ENCODE measurements at regions not wholly inside any gene's neighbourhood (a gene's known extent, or its start where the extent isn't known, plus 50 kb on each side); places are given as distances from the start of the nearest gene placed in this dataset.

GRCh38 chrX:43456063-43456462, 200.0 kb upstream of the MAOA start:
- H3K27ac ChIP-seq: no peak overlapping the region
- H3K4me3 ChIP-seq (ENCODE audit: low read depth, low read length): no peak overlapping the region
- TF ChIP-seq CTCF (IDR thresholded peaks at IDR 0.05; ENCODE audit: low read depth, low read length, missing control alignments): no peak
- H3K36me3 ChIP-seq (replicated peaks): no peaks in the 10 kb centered on the region
- H3K27me3 ChIP-seq (replicated peaks): no peaks in the 10 kb centered on the region
- no peak for DNase-seq
- in situ Hi-C loops (cut with HindIII; ENCODE audit: low pct_ligation_motif_present, low sequenced_read_pairs): no loop called here

GRCh38 chrX:43456906-43457305, 199.2 kb upstream of the MAOA start:
- no peak for DNase-seq
- in situ Hi-C loops (cut with HindIII; ENCODE audit: low pct_ligation_motif_present, low sequenced_read_pairs): no loop called here
- no peak for TF ChIP-seq CTCF (IDR thresholded peaks at IDR 0.05; ENCODE audit: low read depth, low read length, missing control alignments)
- Histone ChIP-seq H3K27me3 (replicated peaks) (no peaks in the 10 kb centered on the region), H3K4me3 (ENCODE audit: low read depth, low read length) (no peak overlapping the region), H3K27ac (no peak overlapping the region), H3K36me3 (replicated peaks) (no peaks in the 10 kb centered on the region)

GRCh38 chrX:43467608-43468234, 188.4 kb upstream of the MAOA start:
- Histone ChIP-seq H3K27me3 (replicated peaks) (no peaks in the 10 kb centered on the region), H3K4me3 (ENCODE audit: low read depth, low read length) (no peak overlapping the region), H3K36me3 (replicated peaks) (no peaks in the 10 kb centered on the region), H3K27ac (no peak overlapping the region)
- in situ Hi-C loops (cut with HindIII; ENCODE audit: low pct_ligation_motif_present, low sequenced_read_pairs): no loop called here
- DNase-seq: no peak
- TF ChIP-seq CTCF (IDR thresholded peaks at IDR 0.05; ENCODE audit: low read depth, low read length, missing control alignments): no peak

GRCh38 chrX:43469391-43470054, 186.6 kb upstream of the MAOA start:
- in situ Hi-C loops (cut with HindIII; ENCODE audit: low pct_ligation_motif_present, low sequenced_read_pairs): no loop called here
- TF ChIP-seq CTCF (IDR thresholded peaks at IDR 0.05; ENCODE audit: low read depth, low read length, missing control alignments): no peak
- no peaks in the 10 kb centered on the region for H3K36me3 ChIP-seq (replicated peaks)
- no peak overlapping the region for H3K27ac ChIP-seq
- DNase-seq: no peak
- H3K27me3 ChIP-seq (replicated peaks): no peaks in the 10 kb centered on the region
- H3K4me3 ChIP-seq (ENCODE audit: low read depth, low read length): no peak overlapping the region

GRCh38 chrX:43474321-43474720, 181.8 kb upstream of the MAOA start:
- no peaks in the 10 kb centered on the region for H3K36me3 ChIP-seq (replicated peaks)
- H3K27me3 ChIP-seq (replicated peaks): no peaks in the 10 kb centered on the region
- H3K4me3 ChIP-seq (ENCODE audit: low read depth, low read length): no peak overlapping the region
- in situ Hi-C loops (cut with HindIII; ENCODE audit: low pct_ligation_motif_present, low sequenced_read_pairs): no loop called here
- DNase-seq: no peak
- no peak for TF ChIP-seq CTCF (IDR thresholded peaks at IDR 0.05; ENCODE audit: low read depth, low read length, missing control alignments)
- H3K27ac ChIP-seq: no peak overlapping the region

- DNase-seq: no peak
- no peak overlapping the region for H3K27ac ChIP-seq
- in situ Hi-C loops (cut with HindIII; ENCODE audit: low pct_ligation_motif_present, low sequenced_read_pairs): no loop called here
- H3K27me3 ChIP-seq (replicated peaks): no peaks in the 10 kb centered on the region
- no peaks in the 10 kb centered on the region for H3K36me3 ChIP-seq (replicated peaks)
- H3K4me3 ChIP-seq (ENCODE audit: low read depth, low read length): no peak overlapping the region
- no peak for TF ChIP-seq CTCF (IDR thresholded peaks at IDR 0.05; ENCODE audit: low read depth, low read length, missing control alignments)
Observed at GRCh38 chrX:43479070-43479469, 177.0 kb upstream of the MAOA start.
